Islet precursor cell (in vitro differentiated cells): ENCODE measurements at regions not wholly inside any gene's neighbourhood (a gene's known extent, or its start where the extent isn't known, plus 50 kb on each side); places are given as distances from the start of the nearest gene placed in this dataset.
"Not testable (repeated sequence)": the region's sequence is repeated elsewhere in the genome, so short reads cannot be mapped to it uniquely, and the experiment has no call there.

ENCODE experiments used
- DNase-seq: peaks from one replicate; pipeline ENCODE4 v3.0.0-alpha.2; 2018

- DNase-seq: no peak
These were observed 688.0 kb upstream of the ANKRD30A start for GRCh38 chr10:36437367-36437766.

- no peak for DNase-seq
These were observed 696.9 kb upstream of the ANKRD30A start for GRCh38 chr10:36428507-36428906.

GRCh38 chr10:36425131-36425797 is 700.1 kb upstream of the ANKRD30A start:
- no peak for DNase-seq

GRCh38 chr10:36424502-36424901 is 700.9 kb upstream of the ANKRD30A start:
- no peak for DNase-seq

- DNase-seq: no peak
These were observed 701.6 kb upstream of the ANKRD30A start for GRCh38 chr10:36423821-36424248.

- no peak for DNase-seq
These were observed 703.4 kb upstream of the ANKRD30A start for GRCh38 chr10:36421992-36422391.

GRCh38 chr10:36416513-36416912 is 708.9 kb upstream of the ANKRD30A start:
- no peak for DNase-seq

GRCh38 chr10:36412942-36413341 is 712.5 kb upstream of the ANKRD30A start:
- peak; percentile 54 for DNase-seq

- DNase-seq: not testable (repeated sequence)
These were observed 725.2 kb upstream of the ANKRD30A start for GRCh38 chr10:36400238-36400637.

- no peak for DNase-seq
These were observed 731.6 kb upstream of the ANKRD30A start for GRCh38 chr10:36393801-36394200.

GRCh38 chr10:36391405-36391804 is 734.0 kb upstream of the ANKRD30A start:
- no peak for DNase-seq

- DNase-seq: no peak
These were observed 735.2 kb upstream of the ANKRD30A start for GRCh38 chr10:36390221-36390620.

GRCh38 chr10:36388166-36388565 is 737.2 kb upstream of the ANKRD30A start:
- no peak for DNase-seq

- DNase-seq: no peak
These were observed 739.7 kb upstream of the ANKRD30A start for GRCh38 chr10:36385693-36386092.

- DNase-seq: no peak
These were observed 741.3 kb upstream of the FZD8 start for GRCh38 chr10:36383349-36383748.

GRCh38 chr10:36381748-36382147 is 739.7 kb upstream of the FZD8 start:
- no peak for DNase-seq

- no peak for DNase-seq
These were observed 738.4 kb upstream of the FZD8 start for GRCh38 chr10:36380538-36380937.

- no peak for DNase-seq
These were observed 733.0 kb upstream of the FZD8 start for GRCh38 chr10:36375107-36375506.

GRCh38 chr10:36373424-36374096 is 731.5 kb upstream of the FZD8 start:
- DNase-seq: no peak

- DNase-seq: no peak
These were observed 725.3 kb upstream of the FZD8 start for GRCh38 chr10:36367362-36367761.

GRCh38 chr10:36366843-36367242 is 724.7 kb upstream of the FZD8 start:
- no peak for DNase-seq

- DNase-seq: no peak
These were observed 724.0 kb upstream of the FZD8 start for GRCh38 chr10:36366065-36366464.

- DNase-seq: no peak
These were observed 720.2 kb upstream of the FZD8 start for GRCh38 chr10:36362257-36362656.

- no peak for DNase-seq
These were observed 716.6 kb upstream of the FZD8 start for GRCh38 chr10:36358736-36359135.

GRCh38 chr10:36354633-36355032 is 712.5 kb upstream of the FZD8 start:
- DNase-seq: no peak
